H1 (cell line): ENCODE measurements at regions not wholly inside any gene's neighbourhood (a gene's known extent, or its start where the extent isn't known, plus 50 kb on each side); places are given as distances from the start of the nearest gene placed in this dataset.

Experiments
- CTCF ChIP-seq, 3 experiments: IDR thresholded peaks; 1 replicate in 2 of 3; 2 replicates in 1 of 3; pipeline versions ENCODE4 v1.5.1 to v1.6.1; 2011; ENCODE audit warnings: low read length in 3 of 3, mild to moderate bottlenecking in 3 of 3, inconsistent platforms in 2 of 3, low read depth in 1 of 3, moderate library complexity in 1 of 3; ENCODE audit not compliant: insufficient read depth in 1 of 3; ENCODE audit errors: control extremely low read depth in 1 of 3
- EZH2 ChIP-seq: fragments of 200-600 bp; sonication (generic); IDR thresholded peaks from 2 replicates; pipeline ENCODE4 v1.7.1; 2012; ENCODE audit warnings: low read depth, mild to moderate bottlenecking, moderate library complexity, low read length, inconsistent platforms; ENCODE audit not compliant: severe bottlenecking
- POLR2A ChIP-seq, 2 experiments: IDR thresholded peaks; 1 replicate in 1 of 2; 2 replicates in 1 of 2; pipeline ENCODE4 v1.6.1; 2011; ENCODE audit warnings: low read depth in 2 of 2, low read length in 2 of 2, mild to moderate bottlenecking in 2 of 2; ENCODE audit errors: control extremely low read depth in 1 of 2
- SIRT6 ChIP-seq: IDR thresholded peaks from one replicate; pipeline ENCODE4 v1.7.1; 2012; ENCODE audit warnings: low read length, inconsistent platforms
- SP2 ChIP-seq: IDR thresholded peaks from 2 replicates; pipeline ENCODE4 v1.6.1; 2012; ENCODE audit warnings: mild to moderate bottlenecking, low read length, inconsistent platforms
- SRF ChIP-seq: IDR thresholded peaks from 2 replicates; pipeline ENCODE4 v1.6.1; 2011; ENCODE audit warnings: mild to moderate bottlenecking, low read depth, low read length, moderate library complexity
- YY1 ChIP-seq: IDR thresholded peaks from 2 replicates; pipeline ENCODE4 v1.6.1; 2011; ENCODE audit warnings: low read depth, mild to moderate bottlenecking, low read length
- ZNF274 ChIP-seq: IDR thresholded peaks from 2 replicates; pipeline ENCODE4 v1.7.0; 2012; ENCODE audit warnings: low read length, borderline replicate concordance; ENCODE audit errors: extremely low read depth
- TF ChIP-seq, protein P1 (sequence below): IDR thresholded peaks from 2 replicates; pipeline ENCODE4 v1.6.1; 2011; ENCODE audit warnings: low read depth, mild to moderate bottlenecking, low read length; ENCODE audit not compliant: insufficient read depth

DNA sequence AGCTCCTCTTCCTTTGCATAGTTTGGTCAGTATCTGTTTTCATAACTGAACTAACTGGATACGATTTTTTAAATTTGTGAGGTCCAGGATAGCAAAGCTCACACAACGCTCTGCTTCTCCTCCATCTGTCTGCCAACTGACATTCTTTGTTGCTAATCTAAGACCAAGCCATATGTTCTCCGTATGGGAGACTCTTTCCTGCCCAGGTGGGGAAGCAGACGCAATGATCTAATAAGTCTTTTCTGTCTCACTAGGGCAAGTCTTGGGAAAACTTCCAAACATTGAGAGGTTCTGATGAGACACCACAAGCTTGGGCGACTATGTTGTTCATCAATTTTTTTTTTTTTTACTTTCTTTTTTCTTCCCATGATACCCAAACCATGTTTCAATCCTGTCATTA, 558.5 kb downstream of the EFNA5 start:
- TF ChIP-seq CTCF (IDR thresholded peaks at IDR 0.05; ENCODE audit: control extremely low read depth in 1 of 3, insufficient read depth in 1 of 3, low read depth in 1 of 3, low read length in 3 of 3) (no peak), SP2 (no peak), ZNF274 (no peak), SRF (no peak), POLR2A (IDR thresholded peaks at IDR 0.05; ENCODE audit: control extremely low read depth in 1 of 2, low read depth in 2 of 2, low read length in 2 of 2) (no peak), SIRT6 (no peak), YY1 (no peak), EZH2 (no peak)
- TF ChIP-seq, protein P1, sequence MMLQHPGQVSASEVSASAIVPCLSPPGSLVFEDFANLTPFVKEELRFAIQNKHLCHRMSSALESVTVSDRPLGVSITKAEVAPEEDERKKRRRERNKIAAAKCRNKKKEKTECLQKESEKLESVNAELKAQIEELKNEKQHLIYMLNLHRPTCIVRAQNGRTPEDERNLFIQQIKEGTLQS, result no peak
